ENCODE measurements at regions not wholly inside any gene's neighbourhood (a gene's known extent, or its start where the extent isn't known, plus 50 kb on each side); places are given as distances from the start of the nearest gene placed in this dataset.

DNA sequence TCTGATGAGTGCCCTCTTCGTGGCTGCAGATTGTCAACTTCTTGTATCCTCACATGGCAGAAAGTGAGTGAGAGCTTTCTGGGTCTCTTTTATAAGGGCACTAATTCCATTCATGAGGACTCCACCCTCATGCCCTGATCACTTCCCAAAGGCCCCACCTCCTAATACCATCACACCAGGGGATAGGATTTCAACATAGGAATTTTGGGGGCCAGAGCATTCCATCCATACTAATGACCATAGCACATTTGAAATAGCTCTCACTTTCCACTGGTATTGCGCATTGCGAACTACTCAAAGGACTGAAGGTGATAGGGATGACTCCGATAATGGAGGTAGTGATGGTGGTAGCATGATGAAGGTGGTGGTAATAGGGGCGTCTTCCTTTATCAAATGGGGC is 324.3 kb downstream of the PRL start:
- Histone ChIP-seq H3K27me3 (replicated peaks in 1 of 7) (no peaks in the 10 kb centered on the region), H3K4me1 (peaks cover 0 to 12% (median 5%) of the 10 kb centered on the region in 6 donors), H3K36me3 (no peaks in the 10 kb centered on the region), H3K9me3 (no peaks in the 10 kb centered on the region), H3K4me3 (no peak overlapping the region), H3K27ac (no peak overlapping the region)
- TF ChIP-seq POLR2A (IDR thresholded peaks at IDR 0.05) (no peak), POLR2AphosphoS5 (IDR thresholded peaks at IDR 0.05) (no peak)
- TF ChIP-seq, protein P1, sequence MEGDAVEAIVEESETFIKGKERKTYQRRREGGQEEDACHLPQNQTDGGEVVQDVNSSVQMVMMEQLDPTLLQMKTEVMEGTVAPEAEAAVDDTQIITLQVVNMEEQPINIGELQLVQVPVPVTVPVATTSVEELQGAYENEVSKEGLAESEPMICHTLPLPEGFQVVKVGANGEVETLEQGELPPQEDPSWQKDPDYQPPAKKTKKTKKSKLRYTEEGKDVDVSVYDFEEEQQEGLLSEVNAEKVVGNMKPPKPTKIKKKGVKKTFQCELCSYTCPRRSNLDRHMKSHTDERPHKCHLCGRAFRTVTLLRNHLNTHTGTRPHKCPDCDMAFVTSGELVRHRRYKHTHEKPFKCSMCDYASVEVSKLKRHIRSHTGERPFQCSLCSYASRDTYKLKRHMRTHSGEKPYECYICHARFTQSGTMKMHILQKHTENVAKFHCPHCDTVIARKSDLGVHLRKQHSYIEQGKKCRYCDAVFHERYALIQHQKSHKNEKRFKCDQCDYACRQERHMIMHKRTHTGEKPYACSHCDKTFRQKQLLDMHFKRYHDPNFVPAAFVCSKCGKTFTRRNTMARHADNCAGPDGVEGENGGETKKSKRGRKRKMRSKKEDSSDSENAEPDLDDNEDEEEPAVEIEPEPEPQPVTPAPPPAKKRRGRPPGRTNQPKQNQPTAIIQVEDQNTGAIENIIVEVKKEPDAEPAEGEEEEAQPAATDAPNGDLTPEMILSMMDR (IDR thresholded peaks at IDR 0.05 in 8 of 11, conservative IDR thresholded peaks at IDR 0.05 in 3 of 11): no peak
- no peak for DNase-seq
- intact Hi-C loops (cut with DNase I; ENCODE audit: low total_unique reads): no loop called here
- 87 to 93% (median 90%) methylated on average over 5 of the region's 5 CpGs for WGBS, 5 donors

DNA sequence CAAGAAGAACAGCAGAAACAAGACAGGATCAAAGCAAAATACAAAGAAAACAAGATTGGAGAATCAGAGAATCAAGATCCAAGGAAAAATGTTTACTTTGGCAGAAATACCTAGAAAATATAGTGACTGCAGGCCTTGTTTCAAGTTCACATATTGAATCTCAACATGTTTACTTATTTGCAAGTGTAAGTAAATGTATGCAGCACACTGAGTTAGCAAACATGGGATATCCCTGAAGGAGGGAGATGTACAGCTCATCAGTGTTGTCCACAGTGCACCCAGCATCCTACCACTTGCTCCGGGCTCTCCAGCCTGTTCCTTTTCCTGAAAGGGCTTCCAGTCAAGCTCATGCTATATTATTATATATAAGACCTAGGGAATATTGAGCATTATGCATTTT is 319.5 kb downstream of the PRL start:
- DNase-seq: no peak
- no peaks in the 10 kb centered on the region for H3K4me1 ChIP-seq
- intact Hi-C loops (cut with DNase I; ENCODE audit: low total_unique reads): no loop called here
- no peaks in the 10 kb centered on the region for H3K36me3 ChIP-seq
- H3K4me3 ChIP-seq: no peak overlapping the region
- H3K27me3 ChIP-seq (replicated peaks in 1 of 7): no peaks in the 10 kb centered on the region
- H3K9me3 ChIP-seq: peaks cover 0 to 5% (median 0%) of the 10 kb centered on the region in 8 donors
- no peak for TF ChIP-seq POLR2AphosphoS5 (IDR thresholded peaks at IDR 0.05)
- TF ChIP-seq, protein P1 (IDR thresholded peaks at IDR 0.05 in 8 of 11, conservative IDR thresholded peaks at IDR 0.05 in 3 of 11): no peak
- TF ChIP-seq POLR2A (IDR thresholded peaks at IDR 0.05): no peak
- H3K27ac ChIP-seq: no peak overlapping the region
- WGBS, 5 donors: 86 to 97% (median 90%) methylated on average over 1 of the region's 1 CpG

DNA sequence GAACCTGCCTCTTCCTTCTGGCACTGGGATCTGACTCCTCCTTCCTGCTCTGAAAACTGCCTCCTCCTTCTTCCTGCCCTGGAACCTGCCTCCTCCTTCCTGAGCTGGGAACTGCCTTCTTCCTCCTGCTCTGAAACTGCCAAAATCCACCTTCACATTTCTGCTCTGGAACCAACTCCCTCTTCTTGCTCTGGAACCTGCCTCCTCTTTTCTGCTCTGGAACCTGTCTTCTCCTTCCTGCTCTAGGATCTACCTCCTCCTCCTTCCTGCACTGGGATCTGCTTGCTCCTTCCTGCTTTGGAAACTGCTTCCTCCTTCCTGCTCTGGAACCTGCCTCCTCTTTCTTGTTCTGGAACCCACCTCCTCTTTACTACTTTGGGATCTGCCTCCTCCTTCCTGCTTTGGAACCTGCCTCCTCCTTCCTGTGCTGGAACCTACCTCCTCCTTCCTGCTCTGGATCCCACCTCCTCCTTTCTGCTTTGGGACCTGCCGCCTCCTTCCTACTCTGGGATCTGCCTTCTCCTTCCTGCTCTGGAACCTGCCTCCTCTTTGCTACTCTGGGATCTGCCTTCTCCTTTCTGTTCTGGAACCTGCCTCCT is 315.5 kb downstream of the PRL start:
- TF ChIP-seq POLR2A (IDR thresholded peaks at IDR 0.05): no peak
- TF ChIP-seq, protein P1 (IDR thresholded peaks at IDR 0.05 in 8 of 11, conservative IDR thresholded peaks at IDR 0.05 in 3 of 11): no peak
- TF ChIP-seq POLR2AphosphoS5 (IDR thresholded peaks at IDR 0.05): no peak
- 35 to 100% (median 97%) methylated on average over 1 of the region's 1 CpG for WGBS, 5 donors
- Histone ChIP-seq H3K27me3 (replicated peaks in 1 of 7) (no peaks in the 10 kb centered on the region), H3K4me1 (peaks cover 0 to 4% (median under 1%) of the 10 kb centered on the region in 6 donors), H3K27ac (no peak overlapping the region), H3K36me3 (no peaks in the 10 kb centered on the region), H3K4me3 (no peak overlapping the region), H3K9me3 (peaks cover 0 to 5% (median 0%) of the 10 kb centered on the region in 8 donors)
- intact Hi-C loops (cut with DNase I; ENCODE audit: low total_unique reads): no loop called here
- no peak for DNase-seq

DNA sequence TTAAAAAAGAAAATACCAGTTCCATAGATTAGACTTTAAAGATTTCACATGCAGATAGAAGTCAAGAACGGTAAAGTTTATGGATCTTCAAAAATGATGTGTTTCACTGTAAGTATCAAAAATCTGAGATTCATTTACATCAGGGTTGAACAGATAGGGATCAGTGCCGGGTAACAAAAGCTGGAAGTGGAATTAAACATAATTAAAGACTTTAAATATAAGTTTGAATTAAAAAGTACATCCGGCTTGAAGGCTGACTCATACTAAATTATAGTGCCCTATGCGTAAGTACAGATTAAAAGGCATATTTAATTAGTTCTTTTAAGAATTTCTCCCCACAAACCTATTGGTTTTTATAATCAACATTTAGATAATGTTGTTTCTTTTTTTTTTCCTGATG is 312.7 kb downstream of the PRL start:
- intact Hi-C loops (cut with DNase I; ENCODE audit: low total_unique reads): no loop called here
- Histone ChIP-seq H3K27ac (no peak overlapping the region), H3K36me3 (no peaks in the 10 kb centered on the region), H3K4me3 (no peak overlapping the region), H3K4me1 (peaks cover 0 to 23% (median 13%) of the 10 kb centered on the region in 6 donors), H3K27me3 (replicated peaks in 1 of 7) (no peaks in the 10 kb centered on the region), H3K9me3 (peaks cover 0 to 5% (median 0%) of the 10 kb centered on the region in 8 donors)
- 83 to 91% (median 87%) methylated on average over 4 of the region's 4 CpGs for WGBS, 5 donors
- TF ChIP-seq POLR2AphosphoS5 (IDR thresholded peaks at IDR 0.05) (no peak), POLR2A (IDR thresholded peaks at IDR 0.05) (no peak)
- TF ChIP-seq, protein P1 (IDR thresholded peaks at IDR 0.05 in 8 of 11, conservative IDR thresholded peaks at IDR 0.05 in 3 of 11): no peak
- no peak for DNase-seq
